ENCODE measurements at regions not wholly inside any gene's neighbourhood (a gene's known extent, or its start where the extent isn't known, plus 50 kb on each side); places are given as distances from the start of the nearest gene placed in this dataset.

DNA sequence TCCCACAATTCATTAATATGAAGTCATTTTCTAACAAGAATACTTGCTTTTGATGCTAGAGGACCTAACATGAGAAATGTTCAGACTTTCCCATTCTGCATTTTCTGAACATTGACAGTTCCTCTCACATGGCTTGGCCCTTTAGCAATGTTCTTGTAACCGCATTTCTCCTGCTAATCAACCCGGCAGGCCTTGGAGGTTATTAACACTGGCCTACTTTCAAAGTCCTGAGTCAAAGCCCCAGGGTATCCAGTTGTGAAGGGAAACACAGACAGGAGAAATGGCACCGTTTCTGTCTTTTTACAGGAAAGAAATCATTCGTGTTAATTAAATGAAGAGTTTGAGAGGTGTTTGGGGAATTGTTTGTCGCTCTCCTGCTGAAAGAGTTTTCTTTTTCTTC lies 446.5 kb upstream of the MIS18BP1 start:
- TF ChIP-seq CTCF (IDR thresholded peaks at IDR 0.05; ENCODE audit: extremely low read depth in 1 of 2, insufficient read depth in 1 of 2, low read depth in 1 of 2, low read length in 2 of 2) (no peak), POLR2A (IDR thresholded peaks at IDR 0.05; ENCODE audit: low read depth, low read length) (no peak)
- TF ChIP-seq, protein P1, sequence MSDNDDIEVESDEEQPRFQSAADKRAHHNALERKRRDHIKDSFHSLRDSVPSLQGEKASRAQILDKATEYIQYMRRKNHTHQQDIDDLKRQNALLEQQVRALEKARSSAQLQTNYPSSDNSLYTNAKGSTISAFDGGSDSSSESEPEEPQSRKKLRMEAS (IDR thresholded peaks at IDR 0.05; ENCODE audit: insufficient read depth, insufficient read length): no peak

All from endothelial cell of umbilical vein (primary cell).